SK-N-SH treated with all-trans-retinoic acid at 6 μM for 48 hours (cell line): ENCODE measurements at regions not wholly inside any gene's neighbourhood (a gene's known extent, or its start where the extent isn't known, plus 50 kb on each side); places are given as distances from the start of the nearest gene placed in this dataset.

ENCODE experiments used
- ATAC-seq: fragments of 200-7000 bp; cut with Tn5 transposase; 3 replicates; pipeline ENCODE4 v1.9.1; 2020; ENCODE audit warnings: mild to moderate bottlenecking, moderate library complexity
- ARNTL ChIP-seq: fragments of 450-650 bp; formaldehyde crosslinking; IDR thresholded peaks from 2 replicates; pipeline ENCODE4 v1.5.0; 2020; ENCODE audit warnings: low read depth, mild to moderate bottlenecking, moderate library complexity, borderline replicate concordance
- BACH2 ChIP-seq: fragments of 250-450 bp; sonication (Bioruptor Pico); IDR thresholded peaks from 2 replicates; pipeline ENCODE4 v1.9.0; 2021; ENCODE audit warnings: mild to moderate bottlenecking, borderline replicate concordance
- CSRNP3 ChIP-seq: fragments of 250-450 bp; sonication (Bioruptor Pico); IDR thresholded peaks from 2 replicates; pipeline ENCODE4 v1.5.1; 2021; ENCODE audit warnings: mild to moderate bottlenecking, moderate library complexity
- ESRRG ChIP-seq: fragments of 250-450 bp; sonication (Bioruptor Pico); IDR thresholded peaks from 2 replicates; pipeline ENCODE4 v1.6.1; 2021; ENCODE audit warnings: mild to moderate bottlenecking
- GLIS3 ChIP-seq: fragments of 250-450 bp; sonication (Bioruptor Pico); IDR thresholded peaks from 2 replicates; pipeline ENCODE4 v1.5.0; 2020; ENCODE audit warnings: mild to moderate bottlenecking, moderate library complexity
- OSR1 ChIP-seq: fragments of 250-450 bp; sonication (Bioruptor Pico); IDR thresholded peaks from 2 replicates; pipeline ENCODE4 v1.8.0; 2022; ENCODE audit warnings: moderate library complexity, mild to moderate bottlenecking, inconsistent platforms
- POU6F1 ChIP-seq: fragments of 250-450 bp; sonication (Bioruptor Pico); IDR thresholded peaks from 2 replicates; pipeline ENCODE4 v1.8.0; 2021; ENCODE audit warnings: low read depth, mild to moderate bottlenecking, moderate library complexity, borderline replicate concordance
- PPARA ChIP-seq: fragments of 250-450 bp; sonication (Bioruptor Pico); IDR thresholded peaks from 2 replicates; pipeline ENCODE4 v1.5.0; 2020; ENCODE audit warnings: mild to moderate bottlenecking, borderline replicate concordance
- RARB ChIP-seq: fragments of 250-450 bp; sonication (Bioruptor Pico); IDR thresholded peaks from 2 replicates; pipeline ENCODE4 v1.8.0; 2021; ENCODE audit warnings: mild to moderate bottlenecking, moderate library complexity
- SNAI2 ChIP-seq: fragments of 250-450 bp; sonication (Bioruptor Pico); IDR thresholded peaks from 2 replicates; pipeline ENCODE4 v1.5.0; 2020; ENCODE audit warnings: mild to moderate bottlenecking, moderate library complexity
- TCF4 ChIP-seq: fragments of 250-450 bp; sonication (Bioruptor Pico); IDR thresholded peaks from 2 replicates; pipeline ENCODE4 v1.8.0; 2021; ENCODE audit warnings: mild to moderate bottlenecking, moderate library complexity, borderline replicate concordance
- TOX ChIP-seq: fragments of 250-450 bp; sonication (Bioruptor Pico); IDR thresholded peaks from 2 replicates; pipeline ENCODE4 v1.8.0; 2021; ENCODE audit warnings: mild to moderate bottlenecking, moderate library complexity, borderline replicate concordance
- ZC3H10 ChIP-seq: fragments of 250-450 bp; sonication (Bioruptor Pico); IDR thresholded peaks from 2 replicates; pipeline ENCODE4 v1.5.1; 2021; ENCODE audit warnings: mild to moderate bottlenecking, moderate library complexity
- ZFP3 ChIP-seq: fragments of 250-450 bp; sonication (Bioruptor Pico); IDR thresholded peaks from 2 replicates; pipeline ENCODE4 v1.5.0; 2020; ENCODE audit warnings: mild to moderate bottlenecking, moderate library complexity
- ZFP30 ChIP-seq: fragments of 450-650 bp; formaldehyde crosslinking; IDR thresholded peaks from 2 replicates; pipeline ENCODE4 v1.5.0; 2022; ENCODE audit warnings: mild to moderate bottlenecking, moderate library complexity
- ZNF565 ChIP-seq: fragments of 450-650 bp; formaldehyde crosslinking; conservative IDR thresholded peaks from 2 replicates; pipeline ENCODE4 v1.5.0; 2020; ENCODE audit warnings: low read depth, mild to moderate bottlenecking, moderate library complexity
- ZNF70 ChIP-seq: fragments of 450-650 bp; formaldehyde crosslinking; IDR thresholded peaks from 2 replicates; pipeline ENCODE4 v1.5.0; 2020; ENCODE audit warnings: mild to moderate bottlenecking, moderate library complexity
- ZNF8 ChIP-seq: fragments of 450-650 bp; formaldehyde crosslinking; IDR thresholded peaks from 2 replicates; pipeline ENCODE4 v1.5.0; 2020; ENCODE audit warnings: mild to moderate bottlenecking, moderate library complexity
- TF ChIP-seq, protein P1 (sequence below): fragments of 250-450 bp; sonication (Bioruptor Pico); IDR thresholded peaks from 2 replicates; pipeline ENCODE4 v1.5.1; 2020; ENCODE audit warnings: low read depth, mild to moderate bottlenecking, moderate library complexity
- TF ChIP-seq, protein P2 (sequence below): fragments of 250-450 bp; sonication (Bioruptor Pico); IDR thresholded peaks from 2 replicates; pipeline ENCODE4 v1.5.0; 2020; ENCODE audit warnings: mild to moderate bottlenecking, moderate library complexity
- TF ChIP-seq, protein P3 (sequence below): fragments of 250-450 bp; sonication (Bioruptor Pico); IDR thresholded peaks from 2 replicates; pipeline ENCODE4 v1.8.0; 2020; ENCODE audit warnings: mild to moderate bottlenecking, moderate library complexity, borderline replicate concordance

GRCh38 chr2:55109219-55109891 is 59.1 kb upstream of the RTN4 start (continued):
- no peak for TF ChIP-seq TOX (CRISPR knock-in tag)

DNA sequence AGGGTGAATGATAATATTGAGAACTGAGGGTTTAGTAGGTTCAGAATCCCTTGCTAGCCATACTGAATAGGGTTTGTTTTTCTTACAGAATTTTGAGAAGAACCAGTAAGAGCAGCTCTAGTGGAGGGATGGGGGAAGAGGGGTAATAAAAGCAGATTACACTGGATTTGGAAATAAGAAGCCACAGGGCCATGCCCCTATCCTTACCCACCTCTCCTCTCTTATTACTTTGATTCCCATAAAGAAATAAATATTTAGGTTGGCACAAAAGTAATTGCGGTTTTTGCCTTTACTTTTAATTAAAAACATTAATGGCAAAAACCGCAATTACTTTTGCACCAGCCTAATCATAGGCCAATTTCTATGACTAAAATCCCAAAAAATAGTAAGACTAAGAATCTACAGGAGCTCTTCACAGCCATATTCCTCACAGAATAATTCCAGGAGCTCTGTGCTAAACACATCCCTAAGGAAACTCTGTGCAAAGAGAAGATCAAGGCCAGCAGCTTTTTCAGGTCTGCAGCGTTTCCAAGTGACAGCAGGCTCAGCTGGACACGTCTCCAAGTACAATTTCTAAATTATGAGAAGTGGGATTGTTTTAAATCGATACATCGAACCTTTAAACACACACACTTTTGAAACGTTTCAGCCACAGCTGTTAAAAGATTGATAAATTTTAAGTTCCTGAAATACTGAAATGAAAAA is 58.4 kb upstream of the RTN4 start:
- no peak for ATAC-seq
- TF ChIP-seq ZC3H10 = no peak
- no peak for TF ChIP-seq BACH2 (CRISPR knock-in tag)
- no peak for TF ChIP-seq RARB (CRISPR knock-in tag)
- no peak for TF ChIP-seq SNAI2 (CRISPR knock-in tag)
- no peak for TF ChIP-seq PPARA (CRISPR knock-in tag)
- no peak for TF ChIP-seq ARNTL (CRISPR knock-in tag)
- TF ChIP-seq ZFP3 (CRISPR knock-in tag) = no peak
- TF ChIP-seq GLIS3 (CRISPR knock-in tag) = no peak
- TF ChIP-seq, protein P1, sequence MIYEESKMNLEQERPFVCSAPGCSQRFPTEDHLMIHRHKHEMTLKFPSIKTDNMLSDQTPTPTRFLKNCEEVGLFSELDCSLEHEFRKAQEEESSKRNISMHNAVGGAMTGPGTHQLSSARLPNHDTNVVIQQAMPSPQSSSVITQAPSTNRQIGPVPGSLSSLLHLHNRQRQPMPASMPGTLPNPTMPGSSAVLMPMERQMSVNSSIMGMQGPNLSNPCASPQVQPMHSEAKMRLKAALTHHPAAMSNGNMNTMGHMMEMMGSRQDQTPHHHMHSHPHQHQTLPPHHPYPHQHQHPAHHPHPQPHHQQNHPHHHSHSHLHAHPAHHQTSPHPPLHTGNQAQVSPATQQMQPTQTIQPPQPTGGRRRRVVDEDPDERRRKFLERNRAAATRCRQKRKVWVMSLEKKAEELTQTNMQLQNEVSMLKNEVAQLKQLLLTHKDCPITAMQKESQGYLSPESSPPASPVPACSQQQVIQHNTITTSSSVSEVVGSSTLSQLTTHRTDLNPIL (CRISPR knock-in tag) = no peak
- no peak for TF ChIP-seq ZNF8 (CRISPR knock-in tag)
- no peak for TF ChIP-seq ZNF565 (CRISPR knock-in tag)
- no peak for TF ChIP-seq POU6F1
- TF ChIP-seq, protein P2, sequence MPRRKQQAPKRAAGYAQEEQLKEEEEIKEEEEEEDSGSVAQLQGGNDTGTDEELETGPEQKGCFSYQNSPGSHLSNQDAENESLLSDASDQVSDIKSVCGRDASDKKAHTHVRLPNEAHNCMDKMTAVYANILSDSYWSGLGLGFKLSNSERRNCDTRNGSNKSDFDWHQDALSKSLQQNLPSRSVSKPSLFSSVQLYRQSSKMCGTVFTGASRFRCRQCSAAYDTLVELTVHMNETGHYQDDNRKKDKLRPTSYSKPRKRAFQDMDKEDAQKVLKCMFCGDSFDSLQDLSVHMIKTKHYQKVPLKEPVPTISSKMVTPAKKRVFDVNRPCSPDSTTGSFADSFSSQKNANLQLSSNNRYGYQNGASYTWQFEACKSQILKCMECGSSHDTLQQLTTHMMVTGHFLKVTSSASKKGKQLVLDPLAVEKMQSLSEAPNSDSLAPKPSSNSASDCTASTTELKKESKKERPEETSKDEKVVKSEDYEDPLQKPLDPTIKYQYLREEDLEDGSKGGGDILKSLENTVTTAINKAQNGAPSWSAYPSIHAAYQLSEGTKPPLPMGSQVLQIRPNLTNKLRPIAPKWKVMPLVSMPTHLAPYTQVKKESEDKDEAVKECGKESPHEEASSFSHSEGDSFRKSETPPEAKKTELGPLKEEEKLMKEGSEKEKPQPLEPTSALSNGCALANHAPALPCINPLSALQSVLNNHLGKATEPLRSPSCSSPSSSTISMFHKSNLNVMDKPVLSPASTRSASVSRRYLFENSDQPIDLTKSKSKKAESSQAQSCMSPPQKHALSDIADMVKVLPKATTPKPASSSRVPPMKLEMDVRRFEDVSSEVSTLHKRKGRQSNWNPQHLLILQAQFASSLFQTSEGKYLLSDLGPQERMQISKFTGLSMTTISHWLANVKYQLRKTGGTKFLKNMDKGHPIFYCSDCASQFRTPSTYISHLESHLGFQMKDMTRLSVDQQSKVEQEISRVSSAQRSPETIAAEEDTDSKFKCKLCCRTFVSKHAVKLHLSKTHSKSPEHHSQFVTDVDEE = no peak
- no peak for TF ChIP-seq TOX (CRISPR knock-in tag)
- TF ChIP-seq ZNF70 = no peak
- no peak for TF ChIP-seq OSR1 (CRISPR knock-in tag)
- TF ChIP-seq TCF4 (CRISPR knock-in tag) = no peak
- TF ChIP-seq, protein P3, sequence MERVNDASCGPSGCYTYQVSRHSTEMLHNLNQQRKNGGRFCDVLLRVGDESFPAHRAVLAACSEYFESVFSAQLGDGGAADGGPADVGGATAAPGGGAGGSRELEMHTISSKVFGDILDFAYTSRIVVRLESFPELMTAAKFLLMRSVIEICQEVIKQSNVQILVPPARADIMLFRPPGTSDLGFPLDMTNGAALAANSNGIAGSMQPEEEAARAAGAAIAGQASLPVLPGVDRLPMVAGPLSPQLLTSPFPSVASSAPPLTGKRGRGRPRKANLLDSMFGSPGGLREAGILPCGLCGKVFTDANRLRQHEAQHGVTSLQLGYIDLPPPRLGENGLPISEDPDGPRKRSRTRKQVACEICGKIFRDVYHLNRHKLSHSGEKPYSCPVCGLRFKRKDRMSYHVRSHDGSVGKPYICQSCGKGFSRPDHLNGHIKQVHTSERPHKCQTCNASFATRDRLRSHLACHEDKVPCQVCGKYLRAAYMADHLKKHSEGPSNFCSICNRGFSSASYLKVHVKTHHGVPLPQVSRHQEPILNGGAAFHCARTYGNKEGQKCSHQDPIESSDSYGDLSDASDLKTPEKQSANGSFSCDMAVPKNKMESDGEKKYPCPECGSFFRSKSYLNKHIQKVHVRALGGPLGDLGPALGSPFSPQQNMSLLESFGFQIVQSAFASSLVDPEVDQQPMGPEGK (CRISPR knock-in tag) = no peak
- no peak for TF ChIP-seq ESRRG (CRISPR knock-in tag)

GRCh38 chr2:55107436-55107835 is 57.2 kb upstream of the RTN4 start:
- TF ChIP-seq BACH2 (CRISPR knock-in tag) (no peak), TOX (CRISPR knock-in tag) (no peak), SNAI2 (CRISPR knock-in tag) (no peak), ZNF8 (CRISPR knock-in tag) (no peak), ARNTL (CRISPR knock-in tag) (no peak), ZFP30 (CRISPR knock-in tag) (no peak), CSRNP3 (no peak), GLIS3 (CRISPR knock-in tag) (no peak)
- TF ChIP-seq, protein P1 (CRISPR knock-in tag) = no peak
- TF ChIP-seq, protein P2 = no peak
- ATAC-seq = peak; percentile 47
